GM18907 (cell line): ENCODE measurements at regions not wholly inside any gene's neighbourhood (a gene's known extent, or its start where the extent isn't known, plus 50 kb on each side); places are given as distances from the start of the nearest gene placed in this dataset.

Experiments used
- ATAC-seq: cut with Tn5 transposase; IDR thresholded peaks from one replicate; pipeline ENCODE4 v1.9.1; 2021; ENCODE audit warnings: mild to moderate bottlenecking, moderate library complexity; ENCODE audit not compliant: unreplicated experiment

DNA sequence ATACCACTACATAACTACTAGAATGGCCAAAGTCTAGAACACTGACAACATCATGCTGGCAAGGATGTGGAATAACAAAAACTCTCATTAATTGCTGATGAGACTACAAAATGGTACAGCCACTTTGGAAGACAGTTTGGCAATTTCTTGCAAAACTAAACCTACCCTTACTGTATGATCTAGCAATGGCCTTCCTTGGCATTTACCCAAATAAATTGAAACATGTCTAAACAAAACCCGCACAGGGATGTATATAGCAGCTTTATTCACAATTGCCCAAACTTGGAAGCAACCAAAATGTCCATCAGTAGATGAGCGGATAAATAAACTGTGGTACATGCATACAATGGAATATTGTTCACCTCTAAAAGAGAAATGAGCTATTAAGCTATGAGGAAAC is 87.9 kb upstream of the SLC24A5 start:
- no peak for ATAC-seq

- ATAC-seq, result no peak
Observed at GRCh38 chr15:48038221-48038620, 82.6 kb upstream of the SLC24A5 start.

- ATAC-seq, result no peak
Observed at GRCh38 chr15:48040166-48040817, 80.5 kb upstream of the SLC24A5 start.

GRCh38 chr15:48041454-48041853 is 79.3 kb upstream of the SLC24A5 start:
- no peak for ATAC-seq

DNA sequence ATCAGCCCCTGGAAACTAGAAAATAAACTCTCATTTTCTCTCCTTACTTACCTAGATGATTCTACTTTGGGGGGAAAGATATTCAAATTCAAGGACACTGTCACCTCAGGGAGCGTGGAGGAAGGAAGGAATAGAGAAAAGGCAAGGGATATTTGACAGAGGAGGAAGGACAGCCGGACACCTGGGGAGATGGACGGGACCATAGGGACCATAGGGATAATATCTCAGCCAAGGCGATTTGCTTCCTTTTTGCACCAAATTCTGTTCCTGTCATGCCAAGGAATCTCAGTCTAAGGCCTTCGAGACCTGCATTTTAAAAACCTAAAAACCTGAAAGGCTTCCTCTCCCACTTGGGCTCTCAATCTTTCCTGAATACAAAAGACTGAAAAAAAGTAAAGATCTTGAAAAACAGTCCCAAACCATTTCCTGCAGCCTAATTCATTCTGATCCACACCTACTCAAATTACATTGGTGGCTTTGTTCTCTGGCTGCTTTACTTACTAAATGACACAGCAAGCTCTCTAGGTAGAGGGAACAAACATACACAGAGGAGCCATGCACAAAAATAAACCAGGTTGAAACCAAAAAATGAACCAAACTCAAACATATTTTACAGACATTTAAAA is 73.9 kb upstream of the SLC24A5 start:
- ATAC-seq, result no peak

- ATAC-seq, result no peak
Observed at GRCh38 chr15:48049736-48050135, 71.1 kb upstream of the SLC24A5 start.

DNA sequence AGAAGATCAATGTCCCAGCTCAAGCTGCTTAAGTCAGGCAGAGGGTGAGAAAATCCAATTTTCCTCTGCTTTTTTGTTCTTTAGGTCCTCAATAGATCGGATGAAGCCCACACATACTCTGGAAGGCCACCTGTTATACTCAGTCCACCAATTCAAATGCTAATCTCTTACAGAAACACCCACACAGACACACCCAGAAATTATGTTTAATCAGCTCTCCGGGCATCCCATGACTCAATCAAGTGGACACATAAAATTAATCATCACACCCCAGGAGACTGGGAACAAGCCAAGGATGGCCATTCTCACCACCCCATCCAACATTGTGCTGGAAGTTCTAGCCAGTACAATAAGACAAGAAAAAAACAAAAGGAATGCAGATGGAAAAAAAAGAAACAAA is 67.8 kb upstream of the SLC24A5 start:
- ATAC-seq, result no peak

GRCh38 chr15:48058371-48058770 is 62.4 kb upstream of the SLC24A5 start:
- ATAC-seq, result no peak

DNA sequence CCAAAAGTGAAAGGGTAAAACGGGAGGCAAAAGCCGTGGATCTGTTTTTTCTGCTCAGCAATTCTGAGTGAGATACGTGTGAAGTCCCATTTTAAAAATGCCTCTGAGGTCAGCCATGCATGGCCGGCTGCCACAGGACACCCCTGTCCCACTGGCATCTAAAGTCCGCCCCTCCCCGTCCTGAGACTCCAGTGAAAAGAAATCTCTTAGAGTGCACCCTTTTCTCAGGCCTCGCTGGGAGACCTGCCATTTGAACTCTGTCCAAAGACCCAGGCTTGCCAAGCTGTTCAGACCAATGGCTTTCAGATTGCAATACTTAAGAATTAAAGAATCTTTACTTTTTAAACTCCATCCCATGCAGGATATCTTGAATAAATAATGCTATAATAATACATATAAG is 61.0 kb upstream of the SLC24A5 start:
- ATAC-seq, result no peak

DNA sequence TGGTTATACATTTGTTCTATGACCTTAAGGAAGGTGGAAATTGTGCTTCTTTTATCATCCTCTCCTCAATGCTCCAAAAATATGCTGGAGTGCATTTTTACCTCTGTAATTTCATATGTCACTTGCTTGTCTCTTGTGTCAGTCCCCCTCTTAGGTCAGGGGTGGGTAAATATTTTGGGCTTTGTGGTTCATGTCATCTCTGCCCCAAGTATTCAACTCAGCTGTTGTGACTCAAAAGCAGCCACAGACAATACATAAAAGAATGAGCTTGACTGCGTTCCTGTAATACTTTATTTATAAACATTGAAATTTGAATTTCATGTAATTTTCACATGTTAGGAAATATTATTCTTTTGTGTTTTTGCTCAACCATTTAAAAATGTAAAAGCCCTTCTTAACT is 60.4 kb upstream of the SLC24A5 start:
- ATAC-seq, result no peak

- no peak for ATAC-seq
Observed at GRCh38 chr15:48061605-48062004, 59.2 kb upstream of the SLC24A5 start.

- ATAC-seq, result no peak
Observed at GRCh38 chr15:48062148-48062872, 58.5 kb upstream of the SLC24A5 start.

GRCh38 chr15:48063411-48063985 is 57.3 kb upstream of the SLC24A5 start:
- no peak for ATAC-seq

GRCh38 chr15:48064421-48064820 is 56.4 kb upstream of the SLC24A5 start:
- no peak for ATAC-seq

DNA sequence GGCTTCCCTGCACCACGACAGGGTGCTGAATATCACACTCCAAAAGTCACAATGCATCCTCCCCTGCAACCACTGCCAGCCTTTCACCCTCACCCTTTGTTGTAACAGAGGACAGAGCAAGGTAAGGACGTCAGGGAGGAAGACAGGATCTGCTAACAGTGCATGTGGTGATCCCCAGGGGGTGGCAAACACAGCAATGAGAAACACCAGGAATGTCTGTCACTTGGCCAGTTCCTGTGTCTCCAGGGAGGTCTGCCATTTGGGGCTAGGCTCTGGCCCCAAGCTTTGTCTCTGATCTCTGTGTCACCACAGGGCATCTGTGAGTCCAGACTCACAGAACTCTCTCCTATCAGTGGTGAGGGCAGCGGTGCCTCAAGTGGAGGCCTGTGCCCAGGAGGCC is 54.3 kb upstream of the SLC24A5 start:
- no peak for ATAC-seq
